Ovary (tissue), 3 donors: ENCODE measurements at regions not wholly inside any gene's neighbourhood (a gene's known extent, or its start where the extent isn't known, plus 50 kb on each side); places are given as distances from the start of the nearest gene placed in this dataset.
"Not testable (repeated sequence)": the region's sequence is repeated elsewhere in the genome, so short reads cannot be mapped to it uniquely, and the experiment has no call there.

Experiments used
- CTCF ChIP-seq, 3 donors: fragments of 450-650 bp in 2 of 3; fragments of 200-600 bp in 1 of 3; IDR thresholded peaks; one replicate each; pipeline versions ENCODE4 v1.5.1 to v1.8.0; 2016 to 2022; ENCODE audit warnings: antibody characterized with exemption in 3 of 3, mild to moderate bottlenecking in 1 of 3
- POLR2A ChIP-seq: fragments of 450-650 bp; IDR thresholded peaks from one replicate; pipeline ENCODE4 v1.6.1; 2017; ENCODE audit warnings: antibody characterized with exemption, mild to moderate bottlenecking, moderate library complexity
- donor health status: DM: no; HTN: no; CAD: no.

DNA sequence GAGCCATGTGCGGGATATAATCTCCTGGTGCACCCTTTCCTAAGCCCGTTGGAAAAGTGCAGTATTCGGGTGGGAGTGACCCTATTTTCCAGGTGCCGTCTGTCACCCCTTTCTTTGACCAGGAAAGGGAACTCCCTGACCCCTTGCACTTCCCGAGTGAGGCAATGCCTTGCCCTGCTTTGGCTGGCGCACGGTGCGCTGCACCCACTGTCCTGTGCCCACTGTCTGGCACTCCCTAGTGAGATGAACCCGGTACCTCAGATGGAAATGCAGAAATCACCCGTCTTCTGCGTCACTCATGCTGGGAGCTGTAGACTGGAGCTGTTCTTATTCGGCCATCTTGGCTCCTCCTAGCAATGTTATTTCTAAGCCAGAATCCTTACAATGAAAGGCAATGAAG lies 121.1 kb downstream of the TAF11L14 start:
- TF ChIP-seq CTCF (IDR thresholded peaks at IDR 0.05); POLR2A: not testable (repeated sequence)
